ENCODE measurements at regions not wholly inside any gene's neighbourhood (a gene's known extent, or its start where the extent isn't known, plus 50 kb on each side); places are given as distances from the start of the nearest gene placed in this dataset.

GRCh38 chrX:5057786-5058185, 1170.9 kb downstream of the NLGN4X start:
- H3K36me3 ChIP-seq (ENCODE audit: control insufficient read depth in 2 of 2, extremely low read depth in 1 of 2, insufficient read depth in 2 of 2, low read length in 2 of 2) = no peaks in the 10 kb centered on the region

More at GRCh38 chrX:5057786-5058185, 1170.9 kb downstream of the NLGN4X start:
- Histone ChIP-seq H3K4me3 (replicated peaks in 1 of 3; ENCODE audit: insufficient read depth in 1 of 3, low read depth in 1 of 3, low read length in 3 of 3) (no peak overlapping the region), H3K4me2 (ENCODE audit: insufficient read depth, low read length) (no peak overlapping the region), H3K27ac (ENCODE audit: insufficient read depth, low read depth, low read length) (no peak overlapping the region), H3K9ac (replicated peaks; ENCODE audit: extremely low read depth, insufficient read depth, low read length) (no peak overlapping the region), H3K9me3 (replicated peaks; ENCODE audit: control insufficient read depth, insufficient read depth, low read length) (no peaks in the 10 kb centered on the region), H2AFZ (ENCODE audit: low read depth, low read length) (no peak overlapping the region), H3K27me3 (ENCODE audit: control insufficient read depth in 2 of 2, insufficient read depth in 2 of 2, low read length in 2 of 2) (no peaks in the 10 kb centered on the region), H4K20me1 (replicated peaks; ENCODE audit: control insufficient read depth, extremely low read depth, insufficient read depth, low read length) (no peaks in the 10 kb centered on the region), H3K9me1 (replicated peaks; ENCODE audit: control insufficient read depth, extremely low read depth, insufficient read depth, low read length) (no peaks in the 10 kb centered on the region), H3K79me2 (ENCODE audit: control insufficient read depth, insufficient read depth, low read length) (no peaks in the 10 kb centered on the region), H3K4me1 (ENCODE audit: control insufficient read depth, extremely low read depth, insufficient read depth, low read length) (no peaks in the 10 kb centered on the region)
- ChIA-PET CTCF (no interaction called here), POLR2A (no interaction called here)
- BruUV-seq (replicated peaks) = no TSS peak
- TF ChIP-seq MAX (IDR thresholded peaks at IDR 0.05; ENCODE audit: insufficient read depth, insufficient read length) (no peak), MYC (IDR thresholded peaks at IDR 0.05; ENCODE audit: low read depth, low read length) (no peak), JUN (IDR thresholded peaks at IDR 0.05; ENCODE audit: borderline replicate concordance, insufficient read depth, insufficient read length, low read depth) (no peak), EZH2 (IDR thresholded peaks at IDR 0.05; ENCODE audit: borderline replicate concordance, low read depth, low read length, severe bottlenecking) (no peak), FOS (IDR thresholded peaks at IDR 0.05; ENCODE audit: borderline replicate concordance, insufficient read depth, low read length) (no peak), CTCF (IDR thresholded peaks at IDR 0.05; ENCODE audit: extremely low read depth in 1 of 2, insufficient read depth in 1 of 2, low read depth in 1 of 2, low read length in 2 of 2) (no peak), POLR2AphosphoS5 (IDR thresholded peaks at IDR 0.05; ENCODE audit: insufficient read depth, low read depth, low read length) (no peak), GATA2 (IDR thresholded peaks at IDR 0.05; ENCODE audit: insufficient read depth, insufficient read length, low read depth, low read length) (no peak)
- DNase-seq (ENCODE audit: low read depth, low spot score) = no peak
- FAIRE-seq = no peak
- dilution Hi-C loops (cut with MboI; ENCODE audit: extremely low pct_ligation_motif_present, low sequenced_read_pairs) = no loop called here
- intact Hi-C loops (cut with micrococcal nuclease) = no loop called here
